Hepatocyte (in vitro differentiated cells): ENCODE measurements at regions not wholly inside any gene's neighbourhood (a gene's known extent, or its start where the extent isn't known, plus 50 kb on each side); places are given as distances from the start of the nearest gene placed in this dataset.

Experiments
- DNase-seq: peaks from one replicate; pipeline ENCODE4 v3.0.0-alpha.2; 2016; ENCODE audit warnings: low spot score
- H2AFZ ChIP-seq: fragments of 200-600 bp; sonication (generic); 2 replicates; pipeline ENCODE4 v1.6.0; 2016; ENCODE audit warnings: antibody characterized with exemption, mild to moderate bottlenecking
- H3K27ac ChIP-seq: fragments of 200-600 bp; sonication (generic); 2 replicates; pipeline ENCODE4 v1.5.1; 2016; ENCODE audit warnings: mild to moderate bottlenecking
- H3K27me3 ChIP-seq: fragments of 200-600 bp; sonication (generic); 2 replicates; pipeline ENCODE4 v1.6.1; 2016
- H3K36me3 ChIP-seq: fragments of 200-600 bp; sonication (generic); replicated peaks from 2 replicates; pipeline ENCODE4 v1.5.1; 2016; ENCODE audit warnings: low read depth; ENCODE audit not compliant: insufficient read depth
- H3K4me1 ChIP-seq: fragments of 200-600 bp; sonication (generic); 2 replicates; pipeline ENCODE4 v1.5.1; 2016; ENCODE audit warnings: mild to moderate bottlenecking, moderate library complexity; ENCODE audit not compliant: insufficient read depth
- H3K4me2 ChIP-seq: fragments of 200-600 bp; sonication (generic); 2 replicates; pipeline ENCODE4 v1.6.0; 2016
- H3K4me3 ChIP-seq: fragments of 200-600 bp; sonication (generic); 2 replicates; pipeline ENCODE4 v1.5.1; 2016; ENCODE audit warnings: mild to moderate bottlenecking
- H3K79me2 ChIP-seq: fragments of 200-600 bp; sonication (generic); 2 replicates; pipeline ENCODE4 v1.6.0; 2017; ENCODE audit warnings: mild to moderate bottlenecking
- H3K9me2 ChIP-seq: fragments of 200-600 bp; sonication (generic); replicated peaks from 2 replicates; pipeline ENCODE4 v1.6.0; 2017; ENCODE audit warnings: mild to moderate bottlenecking; ENCODE audit not compliant: insufficient read depth
- H3K9me3 ChIP-seq: fragments of 200-600 bp; sonication (generic); 2 replicates; pipeline ENCODE4 v1.5.1; 2016; ENCODE audit warnings: low read depth, mild to moderate bottlenecking
- H4K20me1 ChIP-seq: fragments of 200-600 bp; sonication (generic); 2 replicates; pipeline ENCODE4 v1.6.0; 2016; ENCODE audit warnings: mild to moderate bottlenecking; ENCODE audit not compliant: insufficient read depth, poor library complexity, severe bottlenecking
- CTCF ChIP-seq: fragments of 200-600 bp; sonication (generic); IDR thresholded peaks from 2 replicates; pipeline ENCODE4 v1.5.1; 2016; ENCODE audit warnings: antibody characterized with exemption, mild to moderate bottlenecking; ENCODE audit not compliant: poor library complexity
- EZH2 ChIP-seq: fragments of 200-600 bp; sonication (generic); IDR thresholded peaks from 2 replicates; pipeline ENCODE4 v1.6.1; 2016; ENCODE audit warnings: antibody characterized with exemption, mild to moderate bottlenecking, borderline replicate concordance
- EZH2phosphoT487 ChIP-seq: fragments of 200-600 bp; sonication (generic); IDR thresholded peaks from one replicate; pipeline ENCODE4 v1.6.1; 2018; ENCODE audit warnings: antibody characterized with exemption, mild to moderate bottlenecking, low read depth, moderate library complexity; ENCODE audit not compliant: unreplicated experiment, severe bottlenecking
- WGBS: methylation state at CpG from one replicate; pipeline ENCODE4 v1.1.6; 2016; ENCODE audit warnings: low lambda C conversion rate; ENCODE audit errors: missing lambda C conversion rate; 5-methylcytosine and 5-hydroxymethylcytosine counted together

GRCh38 chr18:61132031-61132430 lies 201.2 kb upstream of the CDH20 start:
- no peaks in the 10 kb centered on the region for H3K79me2 ChIP-seq
- TF ChIP-seq CTCF = no peak
- TF ChIP-seq EZH2phosphoT487 = no peak
- TF ChIP-seq EZH2 = no peak
- H3K9me3 ChIP-seq = no peaks in the 10 kb centered on the region
- no peaks in the 10 kb centered on the region for H3K9me2 ChIP-seq
- no peak overlapping the region for H3K27ac ChIP-seq
- H2AFZ ChIP-seq = no peak overlapping the region
- no peaks in the 10 kb centered on the region for H4K20me1 ChIP-seq
- H3K27me3 ChIP-seq = no peaks in the 10 kb centered on the region
- no peak overlapping the region for H3K4me3 ChIP-seq
- no peaks in the 10 kb centered on the region for H3K36me3 ChIP-seq
- WGBS = 91% methylated on average over 2 of the region's 2 CpGs
- no peak for DNase-seq
- H3K4me1 ChIP-seq = no peaks in the 10 kb centered on the region
- no peak overlapping the region for H3K4me2 ChIP-seq

GRCh38 chr18:61133783-61134182 lies 199.4 kb upstream of the CDH20 start:
- H3K79me2 ChIP-seq = no peaks in the 10 kb centered on the region
- H3K4me3 ChIP-seq = no peak overlapping the region
- H3K27me3 ChIP-seq = no peaks in the 10 kb centered on the region
- H3K9me2 ChIP-seq = no peaks in the 10 kb centered on the region
- no peaks in the 10 kb centered on the region for H3K9me3 ChIP-seq
- no peak overlapping the region for H2AFZ ChIP-seq
- H3K4me1 ChIP-seq = no peaks in the 10 kb centered on the region
- H3K4me2 ChIP-seq = no peak overlapping the region
- no peak overlapping the region for H3K27ac ChIP-seq
- WGBS = 77% methylated on average over 2 of the region's 2 CpGs
- H3K36me3 ChIP-seq = no peaks in the 10 kb centered on the region
- H4K20me1 ChIP-seq = no peaks in the 10 kb centered on the region
- DNase-seq = no peak
- TF ChIP-seq EZH2 (no peak), EZH2phosphoT487 (no peak), CTCF (no peak)

GRCh38 chr18:61136711-61137251 lies 196.4 kb upstream of the CDH20 start:
- Histone ChIP-seq H3K27me3 (no peaks in the 10 kb centered on the region), H3K79me2 (no peaks in the 10 kb centered on the region), H2AFZ (no peak overlapping the region), H3K9me2 (no peaks in the 10 kb centered on the region), H3K4me1 (no peaks in the 10 kb centered on the region), H3K36me3 (no peaks in the 10 kb centered on the region), H3K9me3 (no peaks in the 10 kb centered on the region), H4K20me1 (no peaks in the 10 kb centered on the region), H3K4me2 (no peak overlapping the region), H3K4me3 (no peak overlapping the region), H3K27ac (no peak overlapping the region)
- DNase-seq = no peak
- 88% methylated on average over 2 of the region's 2 CpGs for WGBS
- TF ChIP-seq EZH2phosphoT487 (no peak), CTCF (no peak), EZH2 (no peak)

- Histone ChIP-seq H3K4me1 (no peaks in the 10 kb centered on the region), H3K4me2 (no peak overlapping the region), H4K20me1 (no peaks in the 10 kb centered on the region), H3K36me3 (no peaks in the 10 kb centered on the region), H3K27ac (no peak overlapping the region), H3K9me3 (no peaks in the 10 kb centered on the region), H3K4me3 (no peak overlapping the region), H3K9me2 (no peaks in the 10 kb centered on the region), H2AFZ (no peak overlapping the region), H3K79me2 (no peaks in the 10 kb centered on the region), H3K27me3 (no peaks in the 10 kb centered on the region)
- 77% methylated on average over 1 of the region's 1 CpG for WGBS
- peak; percentile 9 for DNase-seq
- TF ChIP-seq EZH2 = no peak
- no peak for TF ChIP-seq EZH2phosphoT487
- TF ChIP-seq CTCF = no peak
Observed at GRCh38 chr18:61141691-61142090, 191.5 kb upstream of the CDH20 start.
